GM12878 (cell line): ENCODE measurements at regions not wholly inside any gene's neighbourhood (a gene's known extent, or its start where the extent isn't known, plus 50 kb on each side); places are given as distances from the start of the nearest gene placed in this dataset.

Experiments
- ATAC-seq: fragments of 200-7000 bp; cut with Tn5 transposase; 3 replicates; pipeline ENCODE4 v1.9.1; 2020; ENCODE audit warnings: mild to moderate bottlenecking, moderate library complexity
- BruUV-seq: library from RNA; stranded (reverse); fragments of 400-500 nt; replicated peaks from 2 replicates; lab custom pipeline; 2021; lab: Mats Ljungman, UMichigan
- CTCF ChIA-PET: fragments of 300-600 bp; sonication (Branson Sonifier 250); formaldehyde crosslinking; extraction: SDS; loops from one replicate; lab custom pipeline; 2021; ENCODE audit warnings: inconsistent platforms; lab: Yijun Ruan, JAX
- POLR2A ChIA-PET: fragments of 350-600 bp; formaldehyde crosslinking; extraction: SDS; loops from one replicate; lab custom pipeline; 2021; ENCODE audit warnings: inconsistent platforms; lab: Charles Lee
- RAD21 ChIA-PET: fragments of 300-600 bp; sonication (Branson Sonifier 250); formaldehyde crosslinking; loops from one replicate; lab custom pipeline; 2023; ENCODE audit warnings: antibody characterized with exemption; ENCODE audit not compliant: unreplicated experiment; lab: Charles Lee
- SMC1A ChIA-PET: fragments of 300-600 bp; sonication (Branson Sonifier 250); formaldehyde crosslinking; loops from one replicate; lab custom pipeline; 2023; ENCODE audit not compliant: unreplicated experiment, uncharacterized antibody; lab: Charles Lee
- DNase-seq: peaks from one replicate; pipeline ENCODE4 v3.0.0-alpha.2; 2011; ENCODE audit warnings: low read depth, low spot score
- FAIRE-seq: peaks from 3 replicates; lab custom pipeline; 2011; peaks lifted over from hg19 to GRCh38; lab: Jason Lieb, UNC
- H2AFZ ChIP-seq: 2 replicates; pipeline ENCODE4 v1.6.0; 2011; ENCODE audit warnings: low read depth, low read length, control low read depth; ENCODE audit not compliant: control insufficient read depth
- H3K27ac ChIP-seq: 2 replicates; pipeline ENCODE4 v1.5.1; 2011; ENCODE audit warnings: control low read depth; ENCODE audit not compliant: control insufficient read depth, insufficient read depth
- H3K27me3 ChIP-seq, 2 experiments: replicated peaks in 1 of 2; 2 replicates each; pipeline versions ENCODE4 v1.6.0 to v1.6.1; 2011; ENCODE audit warnings: low read length in 1 of 2; ENCODE audit not compliant: control insufficient read depth in 2 of 2, insufficient read depth in 2 of 2
- H3K36me3 ChIP-seq, 2 experiments: 2 replicates each; pipeline ENCODE4 v1.5.1; 2011; ENCODE audit warnings: low read length in 1 of 2; ENCODE audit not compliant: control insufficient read depth in 2 of 2, insufficient read depth in 2 of 2
- H3K4me1 ChIP-seq: 2 replicates; pipeline ENCODE4 v1.6.1; 2011; ENCODE audit warnings: mild to moderate bottlenecking, low read length, moderate library complexity, mixed read lengths; ENCODE audit not compliant: control insufficient read depth, insufficient read depth
- H3K4me2 ChIP-seq: 2 replicates; pipeline ENCODE4 v1.6.0; 2011; ENCODE audit warnings: control low read depth; ENCODE audit not compliant: control insufficient read depth, insufficient read depth
- H3K4me3 ChIP-seq: fragments of 200-600 bp; sonication (generic); 2 replicates; pipeline ENCODE4 v1.5.1; 2016
- H3K79me2 ChIP-seq: 2 replicates; pipeline ENCODE4 v1.6.0; 2011; ENCODE audit warnings: low read length; ENCODE audit not compliant: control insufficient read depth, insufficient read depth
- H3K9ac ChIP-seq: 2 replicates; pipeline ENCODE4 v1.8.0; 2011; ENCODE audit warnings: low read length, control low read depth, mixed read lengths; ENCODE audit not compliant: control insufficient read depth, insufficient read depth
- H3K9me3 ChIP-seq: replicated peaks from 3 replicates; pipeline ENCODE4 v1.5.1; 2011; ENCODE audit warnings: mild to moderate bottlenecking, low read length; ENCODE audit not compliant: control insufficient read depth, insufficient read depth
- H4K20me1 ChIP-seq: 2 replicates; pipeline ENCODE4 v1.6.0; 2011; ENCODE audit not compliant: control insufficient read depth, insufficient read depth
- BCL3 ChIP-seq: IDR thresholded peaks from 2 replicates; pipeline ENCODE4 v1.6.1; 2011; ENCODE audit warnings: borderline replicate concordance, low read depth, mild to moderate bottlenecking, moderate library complexity, low read length; ENCODE audit not compliant: insufficient read depth, poor library complexity, severe bottlenecking
- GATAD2B ChIP-seq: fragments of 450-650 bp; conservative IDR thresholded peaks from 2 replicates; pipeline ENCODE4 v1.6.1; 2017; ENCODE audit warnings: low read depth, mild to moderate bottlenecking, moderate library complexity
- JUNB ChIP-seq: IDR thresholded peaks from 2 replicates; pipeline ENCODE4 v1.6.1; 2016; ENCODE audit warnings: antibody characterized with exemption, mild to moderate bottlenecking
- PAX8 ChIP-seq: fragments of 450-650 bp; IDR thresholded peaks from 2 replicates; pipeline ENCODE4 v1.6.1; 2017; ENCODE audit warnings: mild to moderate bottlenecking, moderate library complexity
- SKIL ChIP-seq: fragments of 450-650 bp; IDR thresholded peaks from 2 replicates; pipeline ENCODE4 v1.6.1; 2017; ENCODE audit warnings: mild to moderate bottlenecking, low read depth, inconsistent platforms; ENCODE audit not compliant: poor library complexity, severe bottlenecking
- STAT3 ChIP-seq: IDR thresholded peaks from 2 replicates; pipeline ENCODE4 v1.6.1; 2011; ENCODE audit warnings: low read depth, low read length, improper control_type of control experiment
- WGBS: methylation state at CpG from one replicate; pipeline ENCODE4 v1.1.6; 2016; ENCODE audit warnings: low lambda C conversion rate; ENCODE audit not compliant: insufficient replicate concordance, insufficient coverage; ENCODE audit errors: missing lambda C conversion rate; 5-methylcytosine and 5-hydroxymethylcytosine counted together
- in situ Hi-C: fragments of 300-500 bp; cut with MboI; formaldehyde crosslinking; loops from 9 replicates; pipeline ENCODE4 v1.14.3; 2018; ENCODE audit warnings: mixed read lengths
- intact Hi-C: fragments of 100-400 bp; cut with micrococcal nuclease; formaldehyde crosslinking; loops from one replicate; pipeline ENCODE4 v1.14.2; 2022; ENCODE audit not compliant: unreplicated experiment

- ChIA-PET CTCF (no interaction called here), SMC1A (no interaction called here), POLR2A (interaction anchor here (1.3 kb wide), 1 partner anchor 11 kb away, joined by 3 read pairs; no protein-coding TSS in a partner anchor), RAD21 (interaction anchor here (0.9 kb wide), 1 partner anchor 29 kb away, joined by 3 read pairs; no protein-coding TSS in a partner anchor)
- no peaks in the 10 kb centered on the region for H3K4me1 ChIP-seq
- FAIRE-seq (no peak), ATAC-seq (no peak), DNase-seq (no peak)
- BruUV-seq, result no TSS peak
- H3K4me2 ChIP-seq, result no peak overlapping the region
- H3K4me3 ChIP-seq, result no peak overlapping the region
- H3K9me3 ChIP-seq, result no peaks in the 10 kb centered on the region; the same call in 2 of the 3 replicates
- H3K27me3 ChIP-seq, result peaks cover 2 to 3% of the 10 kb centered on the region in 2 experiments; a peak in 3 of 4 replicates
- TF ChIP-seq STAT3 (no peak), BCL3 (no peak), GATAD2B (no peak), JUNB (no peak), PAX8 (no peak)
- no peak overlapping the region for H3K27ac ChIP-seq
- no peaks in the 10 kb centered on the region for H3K79me2 ChIP-seq
- no peaks in the 10 kb centered on the region for H3K36me3 ChIP-seq
- H3K9ac ChIP-seq, result no peak overlapping the region
- intact Hi-C loops (no loop called here), in situ Hi-C loops (no loop called here)
- H4K20me1 ChIP-seq, result no peaks in the 10 kb centered on the region
- H2AFZ ChIP-seq, result no peak overlapping the region
- 0% methylated on average over 1 of the region's 1 CpG for WGBS
Observed at GRCh38 chr15:69699096-69699495, 246.5 kb downstream of the RPLP1 start.

- no peaks in the 10 kb centered on the region for H4K20me1 ChIP-seq
- DNase-seq, result no peak
- H3K4me2 ChIP-seq, result no peak overlapping the region
- WGBS, result 52% methylated on average over 3 of the region's 3 CpGs
- intact Hi-C loops (no loop called here), in situ Hi-C loops (no loop called here)
- no peaks in the 10 kb centered on the region for H3K4me1 ChIP-seq
- ChIA-PET SMC1A (no interaction called here), RAD21 (no interaction called here), POLR2A (interaction anchor here (1.3 kb wide), 1 partner anchor 12 kb away, joined by 3 read pairs; no protein-coding TSS in a partner anchor), CTCF (no interaction called here)
- H3K4me3 ChIP-seq, result no peak overlapping the region
- no peak for ATAC-seq
- H2AFZ ChIP-seq, result no peak overlapping the region
- no TSS peak for BruUV-seq
- TF ChIP-seq SKIL, result no peak
- no peaks in the 10 kb centered on the region for H3K79me2 ChIP-seq
- FAIRE-seq, result no peak
- H3K27me3 ChIP-seq, result peaks cover 2 to 3% of the 10 kb centered on the region in 2 experiments; a peak in 2 of 4 replicates
- no peaks in the 10 kb centered on the region for H3K36me3 ChIP-seq
- no peak overlapping the region for H3K9ac ChIP-seq
- no peaks in the 10 kb centered on the region; the same call in 2 of the 3 replicates for H3K9me3 ChIP-seq
- H3K27ac ChIP-seq, result no peak overlapping the region
Observed at GRCh38 chr15:69700380-69700779, 247.8 kb downstream of the RPLP1 start.
